A549 (cell line): ENCODE measurements at regions not wholly inside any gene's neighbourhood (a gene's known extent, or its start where the extent isn't known, plus 50 kb on each side); places are given as distances from the start of the nearest gene placed in this dataset.

Experiments used
- BHLHE40 ChIP-seq: IDR thresholded peaks from 2 replicates; pipeline ENCODE4 v1.6.1; 2012; ENCODE audit warnings: low read depth, low read length, inconsistent platforms
- CHD2 ChIP-seq: fragments of 150-350 bp; IDR thresholded peaks from 2 replicates; pipeline ENCODE4 v1.6.1; 2014; ENCODE audit warnings: low read length; ENCODE audit not compliant: partially characterized antibody
- E2F6 ChIP-seq: IDR thresholded peaks from 2 replicates; pipeline ENCODE4 v1.6.1; 2012; ENCODE audit warnings: low read depth, borderline replicate concordance
- MAFK ChIP-seq: fragments of 450-650 bp; IDR thresholded peaks from 2 replicates; pipeline ENCODE4 v1.6.1; 2014; ENCODE audit not compliant: partially characterized antibody
- POLR2A ChIP-seq: IDR thresholded peaks from 2 replicates; pipeline ENCODE4 v1.6.1; 2012; ENCODE audit warnings: mild to moderate bottlenecking, low read length
- RAD21 ChIP-seq, 2 experiments: fragments of >200 bp in 1 of 2; sonication (Bioruptor Twin) in 1 of 2; formaldehyde crosslinking in 1 of 2; IDR thresholded peaks in 1 of 2; conservative IDR thresholded peaks in 1 of 2; 2 replicates in 1 of 2; 3 replicates in 1 of 2; pipeline ENCODE4 v1.6.1; 2012 to 2018; ENCODE audit warnings: inconsistent platforms in 1 of 2
- TF ChIP-seq, protein P1 (sequence below): fragments of >200 bp; sonication (Bioruptor Twin); formaldehyde crosslinking; IDR thresholded peaks from 3 replicates; pipeline ENCODE4 v1.5.1; 2016

DNA sequence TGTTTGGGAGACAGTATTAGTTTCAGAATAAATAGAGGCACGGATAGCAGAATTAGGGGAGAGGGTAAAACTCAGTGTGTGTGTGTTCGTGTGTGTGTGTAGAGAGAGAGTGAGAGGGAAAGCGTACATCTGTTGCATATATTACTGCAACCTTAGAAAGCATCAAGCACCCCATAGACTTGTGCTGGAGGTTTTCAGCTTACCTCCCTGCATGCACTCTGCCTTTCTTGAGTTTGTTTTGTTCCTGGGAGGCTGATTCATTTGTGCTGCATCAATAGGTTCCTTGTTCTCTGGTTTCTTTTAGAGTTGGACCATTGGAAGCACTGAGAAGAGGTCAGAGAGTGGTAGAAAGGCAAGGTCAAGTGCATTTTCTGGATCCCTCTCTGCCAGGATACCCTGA is 104.4 kb upstream of the KCNK1 start:
- TF ChIP-seq MAFK = no peak
- no peak for TF ChIP-seq BHLHE40
- TF ChIP-seq E2F6 = no peak
- no peak for TF ChIP-seq CHD2
- no peak for TF ChIP-seq POLR2A
- TF ChIP-seq, protein P1, sequence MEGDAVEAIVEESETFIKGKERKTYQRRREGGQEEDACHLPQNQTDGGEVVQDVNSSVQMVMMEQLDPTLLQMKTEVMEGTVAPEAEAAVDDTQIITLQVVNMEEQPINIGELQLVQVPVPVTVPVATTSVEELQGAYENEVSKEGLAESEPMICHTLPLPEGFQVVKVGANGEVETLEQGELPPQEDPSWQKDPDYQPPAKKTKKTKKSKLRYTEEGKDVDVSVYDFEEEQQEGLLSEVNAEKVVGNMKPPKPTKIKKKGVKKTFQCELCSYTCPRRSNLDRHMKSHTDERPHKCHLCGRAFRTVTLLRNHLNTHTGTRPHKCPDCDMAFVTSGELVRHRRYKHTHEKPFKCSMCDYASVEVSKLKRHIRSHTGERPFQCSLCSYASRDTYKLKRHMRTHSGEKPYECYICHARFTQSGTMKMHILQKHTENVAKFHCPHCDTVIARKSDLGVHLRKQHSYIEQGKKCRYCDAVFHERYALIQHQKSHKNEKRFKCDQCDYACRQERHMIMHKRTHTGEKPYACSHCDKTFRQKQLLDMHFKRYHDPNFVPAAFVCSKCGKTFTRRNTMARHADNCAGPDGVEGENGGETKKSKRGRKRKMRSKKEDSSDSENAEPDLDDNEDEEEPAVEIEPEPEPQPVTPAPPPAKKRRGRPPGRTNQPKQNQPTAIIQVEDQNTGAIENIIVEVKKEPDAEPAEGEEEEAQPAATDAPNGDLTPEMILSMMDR = no peak
- no peak for TF ChIP-seq RAD21 (conservative IDR thresholded peaks at IDR 0.05 in 1 of 2, IDR thresholded peaks at IDR 0.05 in 1 of 2)
